ENCODE measurements at regions not wholly inside any gene's neighbourhood (a gene's known extent, or its start where the extent isn't known, plus 50 kb on each side); places are given as distances from the start of the nearest gene placed in this dataset.

DNA sequence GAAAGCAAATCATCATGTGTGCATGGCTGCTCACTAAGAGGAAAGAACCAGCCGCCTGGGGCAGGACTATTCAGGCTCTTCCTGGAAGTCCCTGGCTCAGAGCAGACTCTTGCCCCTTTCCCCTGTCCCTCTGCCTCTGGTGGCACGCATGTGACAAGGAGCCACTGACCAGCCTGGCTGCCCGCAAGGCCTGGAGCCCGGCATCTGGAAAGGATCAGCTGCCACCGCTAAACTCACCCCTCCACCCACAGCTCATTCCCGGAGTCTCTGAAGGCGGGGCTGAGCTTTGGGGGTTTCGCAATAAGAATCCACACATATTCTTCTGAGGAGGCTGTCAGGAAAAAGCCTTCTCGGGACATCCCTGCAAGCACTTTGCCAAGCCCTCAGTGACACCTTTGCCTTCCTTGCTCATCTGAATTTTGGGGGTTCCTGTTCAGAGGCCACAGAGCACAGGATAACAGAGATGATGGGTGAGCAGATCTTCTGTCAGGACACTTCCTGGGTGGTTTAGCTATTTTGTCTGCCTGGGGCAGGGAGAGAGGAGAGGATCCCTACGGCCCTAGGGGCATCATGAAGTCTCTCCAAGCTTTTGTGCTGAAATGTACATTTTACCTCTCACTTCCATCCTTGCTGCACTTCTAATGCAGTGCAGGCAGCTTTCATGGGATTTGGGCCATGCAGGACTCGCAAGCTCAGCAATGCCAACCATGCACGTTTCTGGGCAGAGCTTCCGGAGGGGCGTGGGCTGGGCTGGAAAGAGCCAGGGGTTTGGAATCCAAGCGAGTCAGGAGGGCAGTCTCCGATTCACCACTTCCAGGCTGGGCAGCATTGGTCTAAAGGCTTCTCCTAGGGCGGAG lies 124.8 kb upstream of the MAP1LC3B2 start:
- Mint-ChIP-seq H3K4me1 (peaks cover 25 to 33% of the 10 kb centered on the region in 2 experiments), H3K36me3 (ENCODE audit: insufficient read depth in 1 of 3, low read depth in 3 of 3) (peaks cover 0 to 5% (median 0%) of the 10 kb centered on the region in 3 experiments; a peak in 1 of 7 replicates), H3K9me3 (peaks cover 2% of the 10 kb centered on the region in 2 experiments; a peak in 2 of 5 replicates), H3K27ac (peak overlapping the region in 1 of 3 experiments; percentile 24; a peak in 1 of 7 replicates), H3K27me3 (ENCODE audit: low read depth) (peaks cover 1% of the 10 kb centered on the region), H3K4me3 (peak overlapping the region in 1 of 2 experiments; percentile 32; a peak in 1 of 5 replicates)
- peak; percentile 89 for DNase-seq
- TF ChIP-seq CTCF (conservative IDR thresholded peaks at IDR 0.05), result no peak
- Histone ChIP-seq H3K79me2 (ENCODE audit: insufficient read depth, low read length) (no peaks in the 10 kb centered on the region), H3T11ph (ENCODE audit: low read length) (no peak overlapping the region), H4K5ac (ENCODE audit: insufficient read length, low read depth, low read length) (no peak overlapping the region), H3K79me1 (ENCODE audit: insufficient read depth, low read depth, low read length, poor library complexity, severe bottlenecking) (no peaks in the 10 kb centered on the region), H2BK12ac (ENCODE audit: insufficient read length, low read depth, low read length) (no peak overlapping the region), H2BK15ac (ENCODE audit: low read depth, low read length) (no peak overlapping the region), H3K23ac (ENCODE audit: insufficient read length, low read depth, low read length) (no peak overlapping the region), H3K18ac (ENCODE audit: insufficient read length, low read depth, low read length) (no peak overlapping the region), H2BK20ac (ENCODE audit: low read depth, low read length, poor library complexity, severe bottlenecking) (no peak overlapping the region), H3K4me2 (ENCODE audit: insufficient read depth, insufficient read length, low read length) (peak overlapping the region; percentile 8), H2BK5ac (ENCODE audit: insufficient read length, low read length) (no peak overlapping the region), H3K9ac (ENCODE audit: extremely low read depth, insufficient read length, low read length) (no peak overlapping the region), H3K4me1 (ENCODE audit: insufficient read depth, low read length) (no peaks in the 10 kb centered on the region; the same call in 1 of the 2 replicates), H3K9me3 (ENCODE audit: control insufficient read depth, low read depth, low read length) (no peaks in the 10 kb centered on the region), H3K27me3 (ENCODE audit: insufficient read depth, low read length) (no peaks in the 10 kb centered on the region), H2BK120ac (ENCODE audit: low read depth, low read length, poor library complexity, severe bottlenecking) (no peak overlapping the region), H4K91ac (ENCODE audit: insufficient read length, low read depth, low read length) (no peak overlapping the region), H4K8ac (replicated peaks; ENCODE audit: insufficient read length, low read depth, low read length) (no peak overlapping the region), H3K56ac (ENCODE audit: insufficient read length, low read depth, low read length) (no peak overlapping the region), H3K23me2 (ENCODE audit: insufficient read length, low read depth, low read length, poor library complexity, severe bottlenecking) (no peaks in the 10 kb centered on the region), H2AFZ (ENCODE audit: low read length) (no peak overlapping the region), H4K20me1 (ENCODE audit: control insufficient read depth, insufficient read depth, insufficient read length) (no peaks in the 10 kb centered on the region), H3K27ac (ENCODE audit: insufficient read length, low read depth, low read length) (no peak overlapping the region), H2AK5ac (ENCODE audit: insufficient read length, low read length) (no peak overlapping the region), H3K14ac (ENCODE audit: insufficient read depth, low read length) (no peak overlapping the region), H3K4ac (ENCODE audit: low read depth, low read length) (no peak overlapping the region)
- WGBS (ENCODE audit: extremely low coverage, insufficient read length, low lambda C conversion rate), result no CpG with 5 or more reads among the region's 17 CpGs
